HCT116 (cell line): ENCODE measurements at regions not wholly inside any gene's neighbourhood (a gene's known extent, or its start where the extent isn't known, plus 50 kb on each side); places are given as distances from the start of the nearest gene placed in this dataset.
A peak's percentile ranks its signal among the peaks of the same experiment; 100 is the strongest.

Source experiments
- ATAC-seq: fragments of 200-7000 bp; cut with Tn5 transposase; 2 replicates; pipeline ENCODE4 v1.9.1; 2020; ENCODE audit warnings: mild to moderate bottlenecking, moderate library complexity
- BruUV-seq: library from RNA; stranded (reverse); fragments of 400-500 nt; replicated peaks from 2 replicates; lab custom pipeline; 2021; lab: Mats Ljungman, UMichigan
- CTCF ChIA-PET: fragments of 300-600 bp; sonication (Branson Sonifier 250); formaldehyde crosslinking; loops from one replicate; lab custom pipeline; 2021; ENCODE audit warnings: antibody characterized with exemption; lab: Charles Lee
- POLR2A ChIA-PET: fragments of 300-600, 350-600 bp; sonication (Branson Sonifier 250); formaldehyde crosslinking; loops from one replicate; lab custom pipeline; 2021; ENCODE audit warnings: antibody characterized with exemption; lab: Charles Lee
- RAD21 ChIA-PET, 2 experiments: fragments of 300-600 bp; sonication (Branson Sonifier 250); formaldehyde crosslinking; loops; one replicate each; lab custom pipeline; 2023; ENCODE audit warnings: low total read pairs in 2 of 2; ENCODE audit not compliant: uncharacterized antibody in 2 of 2, unreplicated experiment in 2 of 2, low non-redundant PET in 1 of 2; lab: Charles Lee
- DNase-seq: peaks from one replicate; pipeline ENCODE4 v3.0.0-alpha.2; 2010; ENCODE audit warnings: low read depth, low spot score
- H2AFZ ChIP-seq: fragments of 200-600 bp; shearing (Covaris generic), sonication (generic); 2 replicates; pipeline ENCODE4 v1.6.1; 2017; ENCODE audit warnings: low read depth, mixed run types, mixed read lengths, antibody characterized with exemption, low read length; ENCODE audit not compliant: poor library complexity, severe bottlenecking
- H3K27ac ChIP-seq: 2 replicates; pipeline ENCODE4 v1.5.1; 2012; ENCODE audit warnings: low read depth, low read length
- H3K27me3 ChIP-seq: fragments of 200-600 bp; sonication (generic); 2 replicates; pipeline ENCODE4 v1.6.1; 2016; ENCODE audit warnings: mixed run types, low read length, mixed read lengths; ENCODE audit not compliant: insufficient read depth
- H3K36me3 ChIP-seq, 2 experiments: fragments of 200-500 bp in 1 of 2; fragments of 200-600 bp in 1 of 2; sonication (Bioruptor generic) in 1 of 2; sonication (generic) in 1 of 2; 2 replicates each; pipeline versions ENCODE4 v1.5.1 to v1.6.1; 2014 to 2016; ENCODE audit warnings: low read length in 2 of 2, inconsistent platforms in 1 of 2, mixed read lengths in 1 of 2, mixed run types in 1 of 2; ENCODE audit not compliant: insufficient read depth in 2 of 2, control insufficient read depth in 1 of 2
- H3K4me1 ChIP-seq, 2 experiments: fragments of 200-600 bp in 1 of 2; sonication (generic) in 1 of 2; 2 replicates each; pipeline versions ENCODE4 v1.5.1 to v1.6.1; 2012 to 2017; ENCODE audit warnings: low read length in 2 of 2, inconsistent platforms in 1 of 2, mild to moderate bottlenecking in 1 of 2, mixed read lengths in 1 of 2, mixed run types in 1 of 2, moderate library complexity in 1 of 2; ENCODE audit not compliant: insufficient read depth in 2 of 2, control insufficient read depth in 1 of 2
- H3K4me2 ChIP-seq: fragments of 200-600 bp; sonication (generic); 2 replicates; pipeline ENCODE4 v1.6.1; 2017; ENCODE audit warnings: mixed run types, low read length, mixed read lengths
- H3K4me3 ChIP-seq, 2 experiments: fragments of 200-600 bp in 1 of 2; sonication (generic) in 1 of 2; replicated peaks in 1 of 2; 2 replicates each; pipeline ENCODE4 v1.5.1; 2011 to 2016; ENCODE audit warnings: low read length in 2 of 2, control low read depth in 1 of 2, low read depth in 1 of 2, mild to moderate bottlenecking in 1 of 2, mixed read lengths in 1 of 2, mixed run types in 1 of 2
- H3K79me2 ChIP-seq: fragments of 200-600 bp; sonication (generic); 2 replicates; pipeline ENCODE4 v1.6.1; 2017; ENCODE audit warnings: mild to moderate bottlenecking, mixed run types, low read length, moderate library complexity, mixed read lengths; ENCODE audit not compliant: insufficient read depth
- H3K9ac ChIP-seq: fragments of 200-600 bp; sonication (generic); 2 replicates; pipeline ENCODE4 v1.6.1; 2016; ENCODE audit warnings: low read length, mixed read lengths
- H3K9me2 ChIP-seq: fragments of 200-600 bp; sonication (generic), shearing (Covaris generic); 2 replicates; pipeline ENCODE4 v1.6.1; 2017; ENCODE audit warnings: mixed run types, mild to moderate bottlenecking, moderate library complexity; ENCODE audit not compliant: insufficient read depth
- H3K9me3 ChIP-seq, 2 experiments: fragments of 200-500 bp in 1 of 2; fragments of 200-600 bp in 1 of 2; sonication (Bioruptor generic) in 1 of 2; sonication (generic) in 1 of 2; 2 replicates each; pipeline ENCODE4 v1.6.1; 2014 to 2017; ENCODE audit warnings: low read length in 2 of 2, mixed read lengths in 2 of 2, inconsistent platforms in 1 of 2, low read depth in 1 of 2, mild to moderate bottlenecking in 1 of 2, mixed run types in 1 of 2, moderate library complexity in 1 of 2; ENCODE audit not compliant: control insufficient read depth in 1 of 2, insufficient read depth in 1 of 2
- H4K20me1 ChIP-seq: fragments of 200-600 bp; sonication (generic), shearing (Covaris generic); 2 replicates; pipeline ENCODE4 v1.6.1; 2017; ENCODE audit warnings: mixed run types, mild to moderate bottlenecking, moderate library complexity; ENCODE audit not compliant: insufficient read depth
- EGR1 ChIP-seq: IDR thresholded peaks from 2 replicates; pipeline ENCODE4 v1.6.1; 2012; ENCODE audit warnings: low read depth
- EZH2phosphoT487 ChIP-seq: fragments of 200-600 bp; IDR thresholded peaks from 2 replicates; pipeline ENCODE4 v1.6.1; 2018; ENCODE audit warnings: antibody characterized with exemption, borderline replicate concordance
- FOSL1 ChIP-seq: IDR thresholded peaks from 2 replicates; pipeline ENCODE4 v1.6.1; 2012; ENCODE audit warnings: low read depth
- JUND ChIP-seq: IDR thresholded peaks from 2 replicates; pipeline ENCODE4 v1.6.1; 2012
- SP1 ChIP-seq: IDR thresholded peaks from 2 replicates; pipeline ENCODE4 v1.6.1; 2012; ENCODE audit warnings: low read depth
- TCF7L2 ChIP-seq: IDR thresholded peaks from 2 replicates; pipeline ENCODE4 v1.7.0; 2011; ENCODE audit warnings: borderline replicate concordance, inconsistent platforms; ENCODE audit not compliant: insufficient read depth, insufficient read length; ENCODE audit errors: extremely low read depth
- ZNF274 ChIP-seq: fragments of 200-500 bp; sonication (Bioruptor generic); IDR thresholded peaks from 2 replicates; pipeline ENCODE4 v1.6.1; 2014; ENCODE audit warnings: mild to moderate bottlenecking, low read depth, low read length, inconsistent platforms
- intact Hi-C: fragments of 100-400 bp; cut with micrococcal nuclease; formaldehyde crosslinking; loops from 2 replicates; pipeline ENCODE4 v1.10.0; 2022
- TF ChIP-seq, protein P1 (sequence below): IDR thresholded peaks from 2 replicates; pipeline ENCODE4 v1.6.1; 2012

DNA sequence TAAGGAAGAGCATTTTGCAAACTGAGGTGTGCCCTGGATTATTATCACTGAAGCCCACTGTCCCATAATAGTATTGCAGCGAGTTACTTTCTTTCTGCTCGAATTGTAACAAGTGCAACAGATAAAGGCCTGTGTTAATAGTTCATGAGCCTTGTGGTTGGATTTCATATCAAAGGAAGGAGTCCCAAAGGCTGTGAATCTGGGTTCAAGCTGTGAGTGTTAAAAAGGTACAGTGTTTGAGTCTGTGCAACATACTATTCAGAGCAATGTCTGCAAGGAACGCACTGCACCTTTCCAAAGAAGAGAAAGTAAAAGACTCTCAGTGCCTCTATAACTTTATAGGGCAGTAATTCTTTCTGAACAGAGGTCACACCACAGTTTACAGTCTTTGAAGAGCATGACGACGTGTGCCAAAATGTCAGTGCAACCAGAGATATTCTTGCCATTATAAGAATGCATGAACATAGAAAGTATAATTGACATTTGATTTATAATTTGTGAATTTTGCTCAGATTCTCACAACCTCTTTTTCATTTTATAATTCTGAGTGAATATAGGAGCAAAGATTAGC is 79.1 kb downstream of the CDC7 start (continued):
- no peak for TF ChIP-seq TCF7L2

DNA sequence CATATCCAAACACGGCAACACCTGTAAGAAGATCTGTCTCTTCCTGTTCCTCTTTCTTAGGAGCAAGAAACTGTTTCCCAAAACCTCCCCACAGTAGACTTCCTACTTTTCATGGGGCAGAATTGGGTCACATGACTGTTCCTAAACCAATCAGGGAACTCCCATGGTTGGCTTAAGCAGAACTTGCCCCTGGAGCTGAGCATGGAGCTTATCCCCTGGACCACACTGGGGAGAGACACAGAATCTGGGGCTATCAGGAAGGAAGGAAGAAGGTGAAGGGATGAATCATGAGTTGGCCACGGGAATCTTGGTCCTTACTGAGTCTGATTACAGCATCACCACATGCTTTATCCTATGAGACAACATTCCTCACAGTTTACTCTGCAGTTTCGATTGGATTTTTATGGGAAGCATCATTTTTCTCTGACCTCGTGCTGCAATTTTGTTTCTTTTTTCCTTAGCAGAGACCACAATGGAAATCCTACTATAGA is 81.8 kb downstream of the CDC7 start:
- ATAC-seq (no peak), DNase-seq (no peak)
- Histone ChIP-seq H3K27me3 (no peaks in the 10 kb centered on the region), H3K9me2 (no peaks in the 10 kb centered on the region), H3K9me3 (no peaks in the 10 kb centered on the region), H3K27ac (no peak overlapping the region), H3K4me2 (no peak overlapping the region), H3K4me3 (no peak overlapping the region), H2AFZ (peak overlapping the region; percentile 77), H3K79me2 (no peaks in the 10 kb centered on the region), H3K36me3 (no peaks in the 10 kb centered on the region), H3K9ac (no peak overlapping the region), H3K4me1 (no peaks in the 10 kb centered on the region), H4K20me1 (no peaks in the 10 kb centered on the region)
- BruUV-seq, result no TSS peak
- POLR2A ChIA-PET, result no interaction called here
- no peak for TF ChIP-seq TCF7L2
- no peak for TF ChIP-seq JUND
- RAD21 ChIA-PET, result no interaction called here
- CTCF ChIA-PET, result no interaction called here
- intact Hi-C loops, result no loop called here

DNA sequence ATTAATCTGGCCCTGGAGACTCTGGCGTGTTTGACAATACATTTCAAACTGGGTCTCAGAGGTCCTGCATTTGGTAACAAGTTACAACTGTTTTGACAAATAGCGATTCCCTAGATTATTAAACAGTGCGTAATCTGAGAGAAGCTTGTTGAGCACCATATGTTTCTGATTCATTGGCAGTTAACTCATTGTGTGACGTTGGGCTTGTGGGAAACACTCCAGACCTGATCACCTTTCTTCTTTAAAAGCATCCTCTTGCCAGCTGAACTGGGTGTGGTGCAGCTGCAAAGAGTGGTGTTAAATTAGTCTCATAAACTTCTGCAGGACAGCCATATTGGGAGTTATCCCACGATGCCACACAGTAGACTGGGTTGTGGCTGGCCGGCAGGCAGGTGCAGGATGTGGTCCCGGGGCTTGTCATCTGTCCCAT is 82.7 kb downstream of the CDC7 start:
- Histone ChIP-seq H3K9me2 (no peaks in the 10 kb centered on the region), H3K4me2 (no peak overlapping the region), H3K79me2 (no peaks in the 10 kb centered on the region), H4K20me1 (no peaks in the 10 kb centered on the region), H3K36me3 (no peaks in the 10 kb centered on the region), H3K4me3 (no peak overlapping the region), H3K4me1 (no peaks in the 10 kb centered on the region), H2AFZ (no peak overlapping the region), H3K27me3 (no peaks in the 10 kb centered on the region), H3K27ac (no peak overlapping the region), H3K9ac (no peak overlapping the region), H3K9me3 (no peaks in the 10 kb centered on the region)
- intact Hi-C loops, result no loop called here
- POLR2A ChIA-PET, result no interaction called here
- RAD21 ChIA-PET, result no interaction called here
- CTCF ChIA-PET, result no interaction called here
- DNase-seq (no peak), ATAC-seq (no peak)
- no TSS peak for BruUV-seq
- TF ChIP-seq ZNF274 (no peak), EZH2phosphoT487 (no peak), FOSL1 (no peak), EGR1 (no peak), SP1 (no peak)
- TF ChIP-seq, protein P1, sequence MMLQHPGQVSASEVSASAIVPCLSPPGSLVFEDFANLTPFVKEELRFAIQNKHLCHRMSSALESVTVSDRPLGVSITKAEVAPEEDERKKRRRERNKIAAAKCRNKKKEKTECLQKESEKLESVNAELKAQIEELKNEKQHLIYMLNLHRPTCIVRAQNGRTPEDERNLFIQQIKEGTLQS, result no peak
